ENCODE measurements at regions not wholly inside any gene's neighbourhood (a gene's known extent, or its start where the extent isn't known, plus 50 kb on each side); places are given as distances from the start of the nearest gene placed in this dataset.
A peak's percentile ranks its signal among the peaks of the same experiment; 100 is the strongest.

- POLR2A ChIA-PET (ENCODE audit: partially characterized antibody), result no interaction called here
- no peaks in the 10 kb centered on the region for H3K36me3 Mint-ChIP-seq
These were observed 390.4 kb downstream of the SHISA9 start for GRCh38 chr16:13291591-13292333.

GRCh38 chr16:13296206-13296605 lies 394.8 kb downstream of the SHISA9 start:
- POLR2A ChIA-PET (ENCODE audit: partially characterized antibody), result no interaction called here
- intact Hi-C loops (cut with micrococcal nuclease), result no loop called here
- Mint-ChIP-seq H3K4me1 (no peaks in the 10 kb centered on the region), H3K9me3 (peaks cover 0 to 8% (median 4%) of the 10 kb centered on the region in 8 donors), H3K27ac (peak overlapping the region in 1 of 7 donors; percentile 49), H3K27me3 (peaks cover 0 to 2% of the 10 kb centered on the region in 2 donors), H3K4me3 (no peak overlapping the region), H3K36me3 (no peaks in the 10 kb centered on the region)
- no peaks in the 10 kb centered on the region for H3K27me3 ChIP-seq (ENCODE audit: insufficient read depth, low read length)
- H3K36me3 ChIP-seq (ENCODE audit: insufficient read depth, low read length), result no peaks in the 10 kb centered on the region
- no peak overlapping the region for H3K27ac ChIP-seq (ENCODE audit: low read depth, low read length)
- no peaks in the 10 kb centered on the region for H3K4me1 ChIP-seq (ENCODE audit: insufficient read depth, low read length)
- no peak for DNase-seq
- no peaks in the 10 kb centered on the region for H3K9me3 ChIP-seq (ENCODE audit: control insufficient read depth in 1 of 2, low read length in 2 of 2)
- CTCF ChIA-PET (ENCODE audit: partially characterized antibody), result no interaction called here
- H3K4me3 ChIP-seq (ENCODE audit: low read length in 2 of 2), result no peak overlapping the region

More at GRCh38 chr16:13291591-13292333, 390.4 kb downstream of the SHISA9 start:
- no peaks in the 10 kb centered on the region for H3K36me3 ChIP-seq (ENCODE audit: insufficient read depth, low read length)
- H3K4me3 ChIP-seq (ENCODE audit: low read length in 2 of 2), result no peak overlapping the region
- DNase-seq, result no peak
- no peaks in the 10 kb centered on the region for H3K27me3 ChIP-seq (ENCODE audit: insufficient read depth, low read length)
- CTCF ChIA-PET (ENCODE audit: partially characterized antibody), result no interaction called here
- Mint-ChIP-seq H3K27me3 (peaks cover 0 to 2% of the 10 kb centered on the region in 2 donors), H3K27ac (no peak overlapping the region), H3K4me1 (no peaks in the 10 kb centered on the region), H3K9me3 (peaks cover 0 to 8% (median under 1%) of the 10 kb centered on the region in 8 donors), H3K4me3 (no peak overlapping the region)
- no peaks in the 10 kb centered on the region for H3K4me1 ChIP-seq (ENCODE audit: insufficient read depth, low read length)
- no peak overlapping the region for H3K27ac ChIP-seq (ENCODE audit: low read depth, low read length)
- H3K9me3 ChIP-seq (ENCODE audit: control insufficient read depth in 1 of 2, low read length in 2 of 2), result no peaks in the 10 kb centered on the region
- intact Hi-C loops (cut with micrococcal nuclease), result no loop called here

GRCh38 chr16:13298666-13299065 lies 397.3 kb downstream of the SHISA9 start:
- no peak for DNase-seq
- no peaks in the 10 kb centered on the region for H3K36me3 ChIP-seq (ENCODE audit: insufficient read depth, low read length)
- no peaks in the 10 kb centered on the region for H3K36me3 Mint-ChIP-seq
- ChIA-PET POLR2A (ENCODE audit: partially characterized antibody) (no interaction called here), CTCF (ENCODE audit: partially characterized antibody) (no interaction called here)
- no peak overlapping the region for H3K4me3 ChIP-seq (ENCODE audit: low read length in 2 of 2)
- no peak overlapping the region for H3K27ac Mint-ChIP-seq
- peaks cover 0 to 8% (median 4%) of the 10 kb centered on the region in 8 donors for H3K9me3 Mint-ChIP-seq
- peaks cover 0 to 2% of the 10 kb centered on the region in 2 donors for H3K27me3 Mint-ChIP-seq
- H3K27ac ChIP-seq (ENCODE audit: low read depth, low read length), result no peak overlapping the region
- no peaks in the 10 kb centered on the region for H3K9me3 ChIP-seq (ENCODE audit: control insufficient read depth in 1 of 2, low read length in 2 of 2)
- H3K4me1 Mint-ChIP-seq, result no peaks in the 10 kb centered on the region
- intact Hi-C loops (cut with micrococcal nuclease), result no loop called here
- H3K27me3 ChIP-seq (ENCODE audit: insufficient read depth, low read length), result no peaks in the 10 kb centered on the region
- H3K4me3 Mint-ChIP-seq, result no peak overlapping the region
- no peaks in the 10 kb centered on the region for H3K4me1 ChIP-seq (ENCODE audit: insufficient read depth, low read length)

- Histone ChIP-seq H3K27me3 (ENCODE audit: insufficient read depth, low read length) (no peaks in the 10 kb centered on the region), H3K27ac (ENCODE audit: low read depth, low read length) (no peak overlapping the region), H3K4me3 (ENCODE audit: low read length in 2 of 2) (no peak overlapping the region), H3K4me1 (ENCODE audit: insufficient read depth, low read length) (no peaks in the 10 kb centered on the region), H3K36me3 (ENCODE audit: insufficient read depth, low read length) (no peaks in the 10 kb centered on the region), H3K9me3 (ENCODE audit: control insufficient read depth in 1 of 2, low read length in 2 of 2) (no peaks in the 10 kb centered on the region)
- Mint-ChIP-seq H3K4me3 (no peak overlapping the region), H3K27me3 (no peaks in the 10 kb centered on the region), H3K9me3 (peaks cover 0 to 9% (median 4%) of the 10 kb centered on the region in 8 donors), H3K36me3 (no peaks in the 10 kb centered on the region), H3K27ac (no peak overlapping the region), H3K4me1 (no peaks in the 10 kb centered on the region)
- ChIA-PET CTCF (ENCODE audit: partially characterized antibody) (no interaction called here), POLR2A (ENCODE audit: partially characterized antibody) (no interaction called here)
- no peak for DNase-seq
- intact Hi-C loops (cut with micrococcal nuclease), result no loop called here
These were observed 398.9 kb downstream of the SHISA9 start for GRCh38 chr16:13300066-13300840.

- no peaks in the 10 kb centered on the region for H3K4me1 Mint-ChIP-seq
- POLR2A ChIA-PET (ENCODE audit: partially characterized antibody), result no interaction called here
- no peaks in the 10 kb centered on the region for H3K36me3 ChIP-seq (ENCODE audit: insufficient read depth, low read length)
- intact Hi-C loops (cut with micrococcal nuclease), result no loop called here
- H3K4me3 Mint-ChIP-seq, result no peak overlapping the region
- H3K9me3 ChIP-seq (ENCODE audit: control insufficient read depth in 1 of 2, low read length in 2 of 2), result no peaks in the 10 kb centered on the region
- DNase-seq, result no peak
- no peak overlapping the region for H3K27ac Mint-ChIP-seq
- H3K27me3 ChIP-seq (ENCODE audit: insufficient read depth, low read length), result no peaks in the 10 kb centered on the region
- no peaks in the 10 kb centered on the region for H3K36me3 Mint-ChIP-seq
- no peak overlapping the region for H3K4me3 ChIP-seq (ENCODE audit: low read length in 2 of 2)
- H3K9me3 Mint-ChIP-seq, result peaks cover 0 to 13% (median 2%) of the 10 kb centered on the region in 8 donors
- H3K4me1 ChIP-seq (ENCODE audit: insufficient read depth, low read length), result no peaks in the 10 kb centered on the region
- no peaks in the 10 kb centered on the region for H3K27me3 Mint-ChIP-seq
- CTCF ChIA-PET (ENCODE audit: partially characterized antibody), result no interaction called here
- H3K27ac ChIP-seq (ENCODE audit: low read depth, low read length), result no peak overlapping the region
These were observed 403.8 kb downstream of the SHISA9 start for GRCh38 chr16:13305019-13305755.

GRCh38 chr16:13306161-13306995 lies 405.0 kb downstream of the SHISA9 start:
- intact Hi-C loops (cut with micrococcal nuclease), result no loop called here
- DNase-seq, result no peak
- Histone ChIP-seq H3K4me3 (ENCODE audit: low read length in 2 of 2) (no peak overlapping the region), H3K4me1 (ENCODE audit: insufficient read depth, low read length) (no peaks in the 10 kb centered on the region), H3K9me3 (ENCODE audit: control insufficient read depth in 1 of 2, low read length in 2 of 2) (no peaks in the 10 kb centered on the region), H3K27me3 (ENCODE audit: insufficient read depth, low read length) (no peaks in the 10 kb centered on the region), H3K27ac (ENCODE audit: low read depth, low read length) (no peak overlapping the region), H3K36me3 (ENCODE audit: insufficient read depth, low read length) (no peaks in the 10 kb centered on the region)
- Mint-ChIP-seq H3K27ac (no peak overlapping the region), H3K36me3 (no peaks in the 10 kb centered on the region), H3K4me1 (no peaks in the 10 kb centered on the region), H3K4me3 (no peak overlapping the region), H3K27me3 (no peaks in the 10 kb centered on the region), H3K9me3 (peaks cover 0 to 10% (median 0%) of the 10 kb centered on the region in 8 donors)
- POLR2A ChIA-PET (ENCODE audit: partially characterized antibody), result no interaction called here
- CTCF ChIA-PET (ENCODE audit: partially characterized antibody), result no interaction called here

- Histone ChIP-seq H3K27ac (ENCODE audit: low read depth, low read length) (no peak overlapping the region), H3K36me3 (ENCODE audit: insufficient read depth, low read length) (no peaks in the 10 kb centered on the region), H3K4me3 (ENCODE audit: low read length in 2 of 2) (no peak overlapping the region), H3K27me3 (ENCODE audit: insufficient read depth, low read length) (no peaks in the 10 kb centered on the region), H3K9me3 (ENCODE audit: control insufficient read depth in 1 of 2, low read length in 2 of 2) (no peaks in the 10 kb centered on the region), H3K4me1 (ENCODE audit: insufficient read depth, low read length) (no peaks in the 10 kb centered on the region)
- Mint-ChIP-seq H3K9me3 (peaks cover 0 to 10% (median under 1%) of the 10 kb centered on the region in 8 donors), H3K36me3 (no peaks in the 10 kb centered on the region), H3K27me3 (no peaks in the 10 kb centered on the region), H3K4me1 (no peaks in the 10 kb centered on the region), H3K27ac (no peak overlapping the region), H3K4me3 (no peak overlapping the region)
- CTCF ChIA-PET (ENCODE audit: partially characterized antibody), result no interaction called here
- DNase-seq, result no peak
- intact Hi-C loops (cut with micrococcal nuclease), result no loop called here
- POLR2A ChIA-PET (ENCODE audit: partially characterized antibody), result no interaction called here
These were observed 405.9 kb downstream of the SHISA9 start for GRCh38 chr16:13307255-13307654.
